ENCODE measurements at regions not wholly inside any gene's neighbourhood (a gene's known extent, or its start where the extent isn't known, plus 50 kb on each side); places are given as distances from the start of the nearest gene placed in this dataset.

GRCh38 chr5:6861036-6861435 lies 147.8 kb downstream of the TENT4A start:
- Histone ChIP-seq H3K27me3 (ENCODE audit: control insufficient read depth, low read length) (no peaks in the 10 kb centered on the region), H3K4me1 (ENCODE audit: control insufficient read depth, low read length) (no peaks in the 10 kb centered on the region), H3K27ac (ENCODE audit: low read depth, low read length) (no peak overlapping the region), H3K9me2 (replicated peaks; ENCODE audit: control insufficient read depth, low read length) (no peaks in the 10 kb centered on the region), H4K20me1 (ENCODE audit: control insufficient read depth, insufficient read depth, low read depth, low read length) (no peaks in the 10 kb centered on the region), H3K4me2 (ENCODE audit: low read length) (no peak overlapping the region), H3K9me3 (ENCODE audit: control insufficient read depth, insufficient read depth, low read length) (no peaks in the 10 kb centered on the region), H3K36me3 (ENCODE audit: control insufficient read depth, low read length) (no peaks in the 10 kb centered on the region), H3F3A (ENCODE audit: control insufficient read depth, insufficient read depth) (no peaks in the 10 kb centered on the region), H3K79me2 (ENCODE audit: control insufficient read depth, low read length) (no peaks in the 10 kb centered on the region), H3K4me3 (ENCODE audit: low read length) (no peak overlapping the region)
- TF ChIP-seq EZH2phosphoT487 (IDR thresholded peaks at IDR 0.05; ENCODE audit: borderline replicate concordance, low read length), result no peak
- TF ChIP-seq CTCF (IDR thresholded peaks at IDR 0.05; ENCODE audit: low read depth, low read length, poor library complexity, severe bottlenecking), result no peak

- Histone ChIP-seq H3K9me2 (replicated peaks; ENCODE audit: control insufficient read depth, low read length) (no peaks in the 10 kb centered on the region), H3K4me3 (ENCODE audit: low read length) (no peak overlapping the region), H4K20me1 (ENCODE audit: control insufficient read depth, insufficient read depth, low read depth, low read length) (no peaks in the 10 kb centered on the region), H3K9me3 (ENCODE audit: control insufficient read depth, insufficient read depth, low read length) (no peaks in the 10 kb centered on the region), H3K27ac (ENCODE audit: low read depth, low read length) (no peak overlapping the region), H3F3A (ENCODE audit: control insufficient read depth, insufficient read depth) (no peaks in the 10 kb centered on the region), H3K36me3 (ENCODE audit: control insufficient read depth, low read length) (no peaks in the 10 kb centered on the region), H3K4me2 (ENCODE audit: low read length) (no peak overlapping the region), H3K27me3 (ENCODE audit: control insufficient read depth, low read length) (no peaks in the 10 kb centered on the region), H3K4me1 (ENCODE audit: control insufficient read depth, low read length) (no peaks in the 10 kb centered on the region), H3K79me2 (ENCODE audit: control insufficient read depth, low read length) (no peaks in the 10 kb centered on the region)
- TF ChIP-seq EZH2phosphoT487 (IDR thresholded peaks at IDR 0.05; ENCODE audit: borderline replicate concordance, low read length) (no peak), CTCF (IDR thresholded peaks at IDR 0.05; ENCODE audit: low read depth, low read length, poor library complexity, severe bottlenecking) (no peak)
These were observed 148.4 kb downstream of the TENT4A start for GRCh38 chr5:6861667-6862066.

GRCh38 chr5:6862306-6862705 lies 149.1 kb downstream of the TENT4A start:
- Histone ChIP-seq H4K20me1 (ENCODE audit: control insufficient read depth, insufficient read depth, low read depth, low read length) (no peaks in the 10 kb centered on the region), H3K4me3 (ENCODE audit: low read length) (no peak overlapping the region), H3K9me3 (ENCODE audit: control insufficient read depth, insufficient read depth, low read length) (no peaks in the 10 kb centered on the region), H3K36me3 (ENCODE audit: control insufficient read depth, low read length) (no peaks in the 10 kb centered on the region), H3K4me1 (ENCODE audit: control insufficient read depth, low read length) (no peaks in the 10 kb centered on the region), H3K9me2 (replicated peaks; ENCODE audit: control insufficient read depth, low read length) (no peaks in the 10 kb centered on the region), H3K27me3 (ENCODE audit: control insufficient read depth, low read length) (no peaks in the 10 kb centered on the region), H3K27ac (ENCODE audit: low read depth, low read length) (no peak overlapping the region), H3K79me2 (ENCODE audit: control insufficient read depth, low read length) (no peaks in the 10 kb centered on the region), H3K4me2 (ENCODE audit: low read length) (no peak overlapping the region), H3F3A (ENCODE audit: control insufficient read depth, insufficient read depth) (no peaks in the 10 kb centered on the region)
- no peak for TF ChIP-seq CTCF (IDR thresholded peaks at IDR 0.05; ENCODE audit: low read depth, low read length, poor library complexity, severe bottlenecking)
- no peak for TF ChIP-seq EZH2phosphoT487 (IDR thresholded peaks at IDR 0.05; ENCODE audit: borderline replicate concordance, low read length)

- Histone ChIP-seq H3K27me3 (ENCODE audit: control insufficient read depth, low read length) (no peaks in the 10 kb centered on the region), H3K9me3 (ENCODE audit: control insufficient read depth, insufficient read depth, low read length) (no peaks in the 10 kb centered on the region), H4K20me1 (ENCODE audit: control insufficient read depth, insufficient read depth, low read depth, low read length) (no peaks in the 10 kb centered on the region), H3K4me2 (ENCODE audit: low read length) (no peak overlapping the region), H3F3A (ENCODE audit: control insufficient read depth, insufficient read depth) (no peaks in the 10 kb centered on the region), H3K4me3 (ENCODE audit: low read length) (no peak overlapping the region), H3K79me2 (ENCODE audit: control insufficient read depth, low read length) (no peaks in the 10 kb centered on the region), H3K27ac (ENCODE audit: low read depth, low read length) (no peak overlapping the region), H3K9me2 (replicated peaks; ENCODE audit: control insufficient read depth, low read length) (no peaks in the 10 kb centered on the region), H3K4me1 (ENCODE audit: control insufficient read depth, low read length) (no peaks in the 10 kb centered on the region), H3K36me3 (ENCODE audit: control insufficient read depth, low read length) (no peaks in the 10 kb centered on the region)
- TF ChIP-seq EZH2phosphoT487 (IDR thresholded peaks at IDR 0.05; ENCODE audit: borderline replicate concordance, low read length) (no peak), CTCF (IDR thresholded peaks at IDR 0.05; ENCODE audit: low read depth, low read length, poor library complexity, severe bottlenecking) (no peak)
These were observed 154.5 kb downstream of the TENT4A start for GRCh38 chr5:6867712-6868111.
